K562 (cell line): ENCODE measurements at regions not wholly inside any gene's neighbourhood (a gene's known extent, or its start where the extent isn't known, plus 50 kb on each side); places are given as distances from the start of the nearest gene placed in this dataset.

Experiments used
- ATF2 ChIP-seq: sonication (generic); formaldehyde crosslinking; IDR thresholded peaks from 2 replicates; pipeline ENCODE4 v1.8.1; 2022; ENCODE audit warnings: missing genetic modification reagents
- LCOR ChIP-seq: sonication (generic); formaldehyde crosslinking; IDR thresholded peaks from 2 replicates; pipeline ENCODE4 v1.8.0; 2022; ENCODE audit warnings: mild to moderate bottlenecking, missing genetic modification reagents
- ZNF436 ChIP-seq: fragments of 250-450, 450-650 bp; sonication (Bioruptor Pico); formaldehyde crosslinking; IDR thresholded peaks from 2 replicates; pipeline ENCODE4 v1.7.0; 2020; ENCODE audit warnings: mild to moderate bottlenecking

GRCh38 chr2:21690005-21690404 lies 566.2 kb downstream of the TDRD15 start:
- no peak for TF ChIP-seq ATF2
- TF ChIP-seq ZNF436 (CRISPR knock-in tag): no peak
- no peak for TF ChIP-seq LCOR (CRISPR knock-in tag)
